GM12878 (cell line): ENCODE measurements at regions not wholly inside any gene's neighbourhood (a gene's known extent, or its start where the extent isn't known, plus 50 kb on each side); places are given as distances from the start of the nearest gene placed in this dataset.
A peak's percentile ranks its signal among the peaks of the same experiment; 100 is the strongest.

Experiments used
- ATAC-seq: fragments of 200-7000 bp; cut with Tn5 transposase; 3 replicates; pipeline ENCODE4 v1.9.1; 2020; ENCODE audit warnings: mild to moderate bottlenecking, moderate library complexity
- BruUV-seq: library from RNA; stranded (reverse); fragments of 400-500 nt; replicated peaks from 2 replicates; lab custom pipeline; 2021; lab: Mats Ljungman, UMichigan
- CTCF ChIA-PET: fragments of 300-600 bp; sonication (Branson Sonifier 250); formaldehyde crosslinking; extraction: SDS; loops from one replicate; lab custom pipeline; 2021; ENCODE audit warnings: inconsistent platforms; lab: Yijun Ruan, JAX
- POLR2A ChIA-PET: fragments of 350-600 bp; formaldehyde crosslinking; extraction: SDS; loops from one replicate; lab custom pipeline; 2021; ENCODE audit warnings: inconsistent platforms; lab: Charles Lee
- RAD21 ChIA-PET: fragments of 300-600 bp; sonication (Branson Sonifier 250); formaldehyde crosslinking; loops from one replicate; lab custom pipeline; 2023; ENCODE audit warnings: antibody characterized with exemption; ENCODE audit not compliant: unreplicated experiment; lab: Charles Lee
- SMC1A ChIA-PET: fragments of 300-600 bp; sonication (Branson Sonifier 250); formaldehyde crosslinking; loops from one replicate; lab custom pipeline; 2023; ENCODE audit not compliant: unreplicated experiment, uncharacterized antibody; lab: Charles Lee
- DNase-seq: peaks from one replicate; pipeline ENCODE4 v3.0.0-alpha.2; 2011; ENCODE audit warnings: low read depth, low spot score
- FAIRE-seq: peaks from 3 replicates; lab custom pipeline; 2011; peaks lifted over from hg19 to GRCh38; lab: Jason Lieb, UNC
- H2AFZ ChIP-seq: 2 replicates; pipeline ENCODE4 v1.6.0; 2011; ENCODE audit warnings: low read depth, low read length, control low read depth; ENCODE audit not compliant: control insufficient read depth
- H3K27ac ChIP-seq: 2 replicates; pipeline ENCODE4 v1.5.1; 2011; ENCODE audit warnings: control low read depth; ENCODE audit not compliant: control insufficient read depth, insufficient read depth
- H3K27me3 ChIP-seq, 2 experiments: replicated peaks in 1 of 2; 2 replicates each; pipeline versions ENCODE4 v1.6.0 to v1.6.1; 2011; ENCODE audit warnings: low read length in 1 of 2; ENCODE audit not compliant: control insufficient read depth in 2 of 2, insufficient read depth in 2 of 2
- H3K36me3 ChIP-seq, 2 experiments: 2 replicates each; pipeline ENCODE4 v1.5.1; 2011; ENCODE audit warnings: low read length in 1 of 2; ENCODE audit not compliant: control insufficient read depth in 2 of 2, insufficient read depth in 2 of 2
- H3K4me1 ChIP-seq: 2 replicates; pipeline ENCODE4 v1.6.1; 2011; ENCODE audit warnings: mild to moderate bottlenecking, low read length, moderate library complexity, mixed read lengths; ENCODE audit not compliant: control insufficient read depth, insufficient read depth
- H3K4me2 ChIP-seq: 2 replicates; pipeline ENCODE4 v1.6.0; 2011; ENCODE audit warnings: control low read depth; ENCODE audit not compliant: control insufficient read depth, insufficient read depth
- H3K4me3 ChIP-seq: fragments of 200-600 bp; sonication (generic); 2 replicates; pipeline ENCODE4 v1.5.1; 2016
- H3K79me2 ChIP-seq: 2 replicates; pipeline ENCODE4 v1.6.0; 2011; ENCODE audit warnings: low read length; ENCODE audit not compliant: control insufficient read depth, insufficient read depth
- H3K9ac ChIP-seq: 2 replicates; pipeline ENCODE4 v1.8.0; 2011; ENCODE audit warnings: low read length, control low read depth, mixed read lengths; ENCODE audit not compliant: control insufficient read depth, insufficient read depth
- H3K9me3 ChIP-seq: replicated peaks from 3 replicates; pipeline ENCODE4 v1.5.1; 2011; ENCODE audit warnings: mild to moderate bottlenecking, low read length; ENCODE audit not compliant: control insufficient read depth, insufficient read depth
- H4K20me1 ChIP-seq: 2 replicates; pipeline ENCODE4 v1.6.0; 2011; ENCODE audit not compliant: control insufficient read depth, insufficient read depth
- BCL11A ChIP-seq: IDR thresholded peaks from 2 replicates; pipeline ENCODE4 v1.6.1; 2011; ENCODE audit warnings: low read depth, low read length
- NBN ChIP-seq: fragments of 450-650 bp; IDR thresholded peaks from 2 replicates; pipeline ENCODE4 v1.6.1; 2016
- POLR2AphosphoS5 ChIP-seq: IDR thresholded peaks from 2 replicates; pipeline ENCODE4 v1.6.1; 2011; ENCODE audit warnings: mild to moderate bottlenecking, low read length, inconsistent platforms
- SMAD5 ChIP-seq: IDR thresholded peaks from 2 replicates; pipeline ENCODE4 v1.6.1; 2016; ENCODE audit warnings: antibody characterized with exemption, low read depth
- in situ Hi-C: fragments of 300-500 bp; cut with MboI; formaldehyde crosslinking; loops from 9 replicates; pipeline ENCODE4 v1.14.3; 2018; ENCODE audit warnings: mixed read lengths
- intact Hi-C: fragments of 100-400 bp; cut with micrococcal nuclease; formaldehyde crosslinking; loops from one replicate; pipeline ENCODE4 v1.14.2; 2022; ENCODE audit not compliant: unreplicated experiment
- TF ChIP-seq, protein P1 (sequence below): fragments of 150-350 bp; IDR thresholded peaks from 2 replicates; pipeline ENCODE4 v1.6.1; 2016; ENCODE audit warnings: low read depth, low read length
- TF ChIP-seq, protein P2 (sequence below): IDR thresholded peaks from 2 replicates; pipeline ENCODE4 v1.6.1; 2011; ENCODE audit warnings: low read depth, mild to moderate bottlenecking, low read length, moderate library complexity, borderline replicate concordance; ENCODE audit errors: extremely low read depth

DNA sequence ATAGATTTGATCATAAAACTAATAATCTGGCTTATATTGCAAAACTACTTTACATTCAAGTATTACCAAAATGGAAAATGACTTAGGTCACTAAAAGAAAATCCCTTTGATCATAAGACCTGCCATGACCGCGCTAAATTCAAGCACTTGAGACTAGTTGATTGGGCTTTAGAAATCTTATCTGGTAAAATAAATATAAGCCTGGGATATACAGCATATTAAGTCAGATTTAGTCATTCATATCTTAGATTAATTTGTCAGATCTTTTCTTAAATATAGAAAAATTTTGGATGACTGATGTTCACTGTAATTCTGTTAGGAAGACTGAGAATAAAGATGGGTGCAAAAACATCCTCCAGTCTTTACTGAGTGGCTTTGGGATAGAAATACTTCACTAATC is 450.0 kb downstream of the HTR7 start (continued):
- TF ChIP-seq, protein P1, sequence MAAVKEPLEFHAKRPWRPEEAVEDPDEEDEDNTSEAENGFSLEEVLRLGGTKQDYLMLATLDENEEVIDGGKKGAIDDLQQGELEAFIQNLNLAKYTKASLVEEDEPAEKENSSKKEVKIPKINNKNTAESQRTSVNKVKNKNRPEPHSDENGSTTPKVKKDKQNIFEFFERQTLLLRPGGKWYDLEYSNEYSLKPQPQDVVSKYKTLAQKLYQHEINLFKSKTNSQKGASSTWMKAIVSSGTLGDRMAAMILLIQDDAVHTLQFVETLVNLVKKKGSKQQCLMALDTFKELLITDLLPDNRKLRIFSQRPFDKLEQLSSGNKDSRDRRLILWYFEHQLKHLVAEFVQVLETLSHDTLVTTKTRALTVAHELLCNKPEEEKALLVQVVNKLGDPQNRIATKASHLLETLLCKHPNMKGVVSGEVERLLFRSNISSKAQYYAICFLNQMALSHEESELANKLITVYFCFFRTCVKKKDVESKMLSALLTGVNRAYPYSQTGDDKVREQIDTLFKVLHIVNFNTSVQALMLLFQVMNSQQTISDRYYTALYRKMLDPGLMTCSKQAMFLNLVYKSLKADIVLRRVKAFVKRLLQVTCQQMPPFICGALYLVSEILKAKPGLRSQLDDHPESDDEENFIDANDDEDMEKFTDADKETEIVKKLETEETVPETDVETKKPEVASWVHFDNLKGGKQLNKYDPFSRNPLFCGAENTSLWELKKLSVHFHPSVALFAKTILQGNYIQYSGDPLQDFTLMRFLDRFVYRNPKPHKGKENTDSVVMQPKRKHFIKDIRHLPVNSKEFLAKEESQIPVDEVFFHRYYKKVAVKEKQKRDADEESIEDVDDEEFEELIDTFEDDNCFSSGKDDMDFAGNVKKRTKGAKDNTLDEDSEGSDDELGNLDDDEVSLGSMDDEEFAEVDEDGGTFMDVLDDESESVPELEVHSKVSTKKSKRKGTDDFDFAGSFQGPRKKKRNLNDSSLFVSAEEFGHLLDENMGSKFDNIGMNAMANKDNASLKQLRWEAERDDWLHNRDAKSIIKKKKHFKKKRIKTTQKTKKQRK: no peak
- TF ChIP-seq, all 136 proteins: peak for 0

DNA sequence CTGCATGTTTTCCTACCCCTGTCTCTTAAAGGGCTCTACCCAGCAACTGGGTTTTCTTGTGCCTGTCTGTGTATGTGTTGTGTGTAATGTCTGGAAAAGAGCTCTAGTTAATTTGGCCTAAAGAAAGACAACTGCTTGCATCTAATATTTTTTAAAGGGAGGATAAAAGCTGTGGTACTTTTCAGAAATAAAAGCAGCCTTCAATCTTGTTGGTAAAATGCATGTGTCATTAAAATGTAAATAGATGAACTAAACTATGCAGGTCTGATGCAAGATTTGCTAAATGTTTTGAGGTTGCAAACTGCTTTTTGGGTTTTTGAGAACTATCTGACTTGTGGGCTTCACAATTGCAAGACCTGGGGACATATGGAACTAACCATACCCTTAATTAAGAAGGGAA is 445.3 kb downstream of the HTR7 start:
- Histone ChIP-seq H3K27me3 (no peaks in the 10 kb centered on the region), H3K36me3 (no peaks in the 10 kb centered on the region), H3K4me2 (no peak overlapping the region), H2AFZ (no peak overlapping the region), H3K79me2 (no peaks in the 10 kb centered on the region), H3K27ac (no peak overlapping the region), H3K4me1 (no peaks in the 10 kb centered on the region), H4K20me1 (no peaks in the 10 kb centered on the region), H3K9ac (no peak overlapping the region), H3K4me3 (no peak overlapping the region), H3K9me3 (no peaks in the 10 kb centered on the region)
- RAD21 ChIA-PET: no interaction called here
- FAIRE-seq (peak; percentile 49), DNase-seq (no peak), ATAC-seq (no peak)
- intact Hi-C loops: no loop called here
- POLR2A ChIA-PET: no interaction called here
- SMC1A ChIA-PET: interaction anchor here (1.4 kb wide), 1 partner anchor 18 kb away, joined by 3 read pairs; no protein-coding TSS in a partner anchor
- TF ChIP-seq BCL11A: no peak
- TF ChIP-seq, protein P2, sequence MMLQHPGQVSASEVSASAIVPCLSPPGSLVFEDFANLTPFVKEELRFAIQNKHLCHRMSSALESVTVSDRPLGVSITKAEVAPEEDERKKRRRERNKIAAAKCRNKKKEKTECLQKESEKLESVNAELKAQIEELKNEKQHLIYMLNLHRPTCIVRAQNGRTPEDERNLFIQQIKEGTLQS: no peak
- no peak for TF ChIP-seq POLR2AphosphoS5
- TF ChIP-seq NBN: no peak
- TF ChIP-seq SMAD5: no peak
- CTCF ChIA-PET: no interaction called here
- BruUV-seq: no TSS peak
- in situ Hi-C loops: no loop called here
